ENCODE measurements at regions not wholly inside any gene's neighbourhood (a gene's known extent, or its start where the extent isn't known, plus 50 kb on each side); places are given as distances from the start of the nearest gene placed in this dataset.

- TF ChIP-seq, protein P1, sequence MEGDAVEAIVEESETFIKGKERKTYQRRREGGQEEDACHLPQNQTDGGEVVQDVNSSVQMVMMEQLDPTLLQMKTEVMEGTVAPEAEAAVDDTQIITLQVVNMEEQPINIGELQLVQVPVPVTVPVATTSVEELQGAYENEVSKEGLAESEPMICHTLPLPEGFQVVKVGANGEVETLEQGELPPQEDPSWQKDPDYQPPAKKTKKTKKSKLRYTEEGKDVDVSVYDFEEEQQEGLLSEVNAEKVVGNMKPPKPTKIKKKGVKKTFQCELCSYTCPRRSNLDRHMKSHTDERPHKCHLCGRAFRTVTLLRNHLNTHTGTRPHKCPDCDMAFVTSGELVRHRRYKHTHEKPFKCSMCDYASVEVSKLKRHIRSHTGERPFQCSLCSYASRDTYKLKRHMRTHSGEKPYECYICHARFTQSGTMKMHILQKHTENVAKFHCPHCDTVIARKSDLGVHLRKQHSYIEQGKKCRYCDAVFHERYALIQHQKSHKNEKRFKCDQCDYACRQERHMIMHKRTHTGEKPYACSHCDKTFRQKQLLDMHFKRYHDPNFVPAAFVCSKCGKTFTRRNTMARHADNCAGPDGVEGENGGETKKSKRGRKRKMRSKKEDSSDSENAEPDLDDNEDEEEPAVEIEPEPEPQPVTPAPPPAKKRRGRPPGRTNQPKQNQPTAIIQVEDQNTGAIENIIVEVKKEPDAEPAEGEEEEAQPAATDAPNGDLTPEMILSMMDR (conservative IDR thresholded peaks at IDR 0.05; ENCODE audit: low read depth, low read length): no peak
- DNase-seq (ENCODE audit: low read depth): no peak
- no peak overlapping the region for H3K4me3 ChIP-seq (ENCODE audit: low read depth, low read length)
These were observed 205.0 kb upstream of the ADRA1D start for GRCh38 chr20:4454111-4454510.

GRCh38 chr20:4453359-4453758 is 204.3 kb upstream of the ADRA1D start:
- peak; percentile 28 for DNase-seq (ENCODE audit: low read depth)
- TF ChIP-seq, protein P1 (conservative IDR thresholded peaks at IDR 0.05; ENCODE audit: low read depth, low read length): no peak
- no peak overlapping the region for H3K4me3 ChIP-seq (ENCODE audit: low read depth, low read length)

- H3K4me3 ChIP-seq (ENCODE audit: low read depth, low read length): no peak overlapping the region
- TF ChIP-seq, protein P1 (conservative IDR thresholded peaks at IDR 0.05; ENCODE audit: low read depth, low read length): no peak
- no peak for DNase-seq (ENCODE audit: low read depth)
These were observed 202.5 kb upstream of the ADRA1D start for GRCh38 chr20:4451487-4452081.

DNA sequence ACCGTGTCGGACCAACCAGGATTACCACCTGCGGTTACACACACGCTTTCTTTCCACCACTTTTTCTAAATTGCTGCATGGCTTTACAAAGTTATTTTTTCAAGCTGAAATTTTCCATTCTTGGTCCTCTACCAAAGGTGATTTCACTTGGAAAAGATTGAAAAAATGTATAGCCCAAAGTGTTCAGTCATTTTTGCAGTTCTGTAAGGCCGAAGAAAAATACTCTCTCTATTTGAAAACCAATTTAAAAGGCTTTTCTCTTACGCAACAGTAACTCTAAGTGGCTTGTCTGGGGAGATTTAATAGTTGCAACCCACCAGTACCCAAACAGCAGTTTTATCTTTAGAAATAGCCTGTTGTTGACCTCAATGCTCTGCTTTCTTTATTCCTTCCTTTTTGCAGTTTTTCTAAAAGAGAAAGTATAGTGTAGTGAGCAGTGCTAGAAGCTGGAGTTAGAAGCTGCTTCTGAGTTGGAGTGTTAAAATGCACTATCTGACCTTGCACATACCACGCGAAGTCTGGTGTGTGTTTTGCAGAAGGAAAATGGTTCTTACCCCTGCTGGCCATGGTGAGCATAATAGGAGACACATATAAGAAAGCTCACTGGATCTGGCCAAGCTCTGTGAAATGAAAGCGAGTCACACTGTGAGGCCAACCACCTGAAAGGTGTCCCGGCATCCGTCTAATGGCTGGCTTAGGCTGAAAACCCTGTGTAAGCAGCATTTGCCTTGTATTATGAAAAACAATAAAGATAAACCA is 201.0 kb upstream of the ADRA1D start:
- peak; percentile 93 for DNase-seq (ENCODE audit: low read depth)
- no peak overlapping the region for H3K4me3 ChIP-seq (ENCODE audit: low read depth, low read length)
- TF ChIP-seq, protein P1 (conservative IDR thresholded peaks at IDR 0.05; ENCODE audit: low read depth, low read length): peak; percentile 75

DNA sequence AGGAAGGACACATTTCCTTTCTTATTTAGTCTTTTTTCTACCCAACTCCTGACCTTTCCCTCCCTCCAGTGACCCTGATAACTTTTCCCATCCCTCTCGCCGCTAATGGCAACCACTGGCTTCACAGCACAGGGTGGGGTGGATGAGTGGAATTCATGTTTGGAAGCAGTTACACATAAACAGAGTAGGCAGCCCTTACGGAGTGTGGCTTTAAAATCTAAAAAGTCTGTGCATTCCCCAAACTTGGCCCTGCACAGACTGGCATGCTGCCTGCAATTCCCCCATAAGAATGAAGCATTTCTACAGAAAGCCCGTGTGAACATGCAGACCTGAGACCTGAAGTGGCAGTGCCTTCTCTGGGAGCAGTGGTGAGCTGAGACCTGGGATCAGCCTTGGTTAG is 196.7 kb upstream of the ADRA1D start:
- TF ChIP-seq, protein P1 (conservative IDR thresholded peaks at IDR 0.05; ENCODE audit: low read depth, low read length): no peak
- DNase-seq (ENCODE audit: low read depth): no peak
- no peak overlapping the region for H3K4me3 ChIP-seq (ENCODE audit: low read depth, low read length)

DNA sequence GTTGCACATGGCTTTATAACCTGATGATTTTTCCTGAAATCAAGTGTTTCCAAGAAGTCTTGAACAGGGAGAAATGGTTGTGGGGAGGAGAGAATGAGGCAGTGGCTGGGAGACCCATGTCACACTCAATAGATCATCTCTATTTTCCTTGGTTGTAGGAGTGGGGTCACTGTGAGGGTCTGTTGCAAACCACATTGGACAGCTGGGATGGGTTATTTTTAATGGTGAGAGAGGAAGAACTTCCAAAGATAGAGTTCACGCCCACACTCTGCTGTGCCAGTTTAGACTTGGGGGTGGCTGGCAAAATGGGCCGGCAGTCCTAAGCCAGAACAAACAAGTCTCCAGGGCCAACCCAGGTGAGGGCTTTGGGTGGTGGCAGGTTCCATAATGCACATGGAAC is 196.2 kb upstream of the ADRA1D start:
- TF ChIP-seq, protein P1 (conservative IDR thresholded peaks at IDR 0.05; ENCODE audit: low read depth, low read length): no peak
- DNase-seq (ENCODE audit: low read depth): no peak
- no peak overlapping the region for H3K4me3 ChIP-seq (ENCODE audit: low read depth, low read length)

- H3K4me3 ChIP-seq (ENCODE audit: low read depth, low read length): no peak overlapping the region
- TF ChIP-seq, protein P1 (conservative IDR thresholded peaks at IDR 0.05; ENCODE audit: low read depth, low read length): no peak
- no peak for DNase-seq (ENCODE audit: low read depth)
These were observed 195.3 kb upstream of the ADRA1D start for GRCh38 chr20:4444404-4444803.
